ENCODE measurements at regions not wholly inside any gene's neighbourhood (a gene's known extent, or its start where the extent isn't known, plus 50 kb on each side); places are given as distances from the start of the nearest gene placed in this dataset.

DNA sequence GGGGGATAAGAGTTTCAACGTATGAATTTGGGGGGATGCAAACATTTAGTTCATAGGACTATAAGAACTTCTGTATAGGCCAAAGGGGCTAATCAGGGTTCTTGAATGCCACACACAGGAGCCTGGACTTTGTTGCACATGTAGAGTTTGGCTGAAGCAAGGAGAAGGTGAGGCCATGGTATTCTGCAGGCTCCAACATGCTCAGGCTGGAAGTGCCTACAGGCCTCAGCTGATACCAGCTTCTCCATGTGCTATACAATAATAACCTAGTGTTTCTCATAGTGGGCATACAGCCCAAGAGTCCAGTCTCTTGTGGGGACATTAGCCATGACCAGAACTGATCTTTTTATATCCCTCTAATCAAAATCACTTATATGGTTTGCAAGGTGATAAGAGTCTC lies 399.7 kb upstream of the MCTP2 start:
- Histone ChIP-seq H2BK12ac (ENCODE audit: low read depth, low read length) (no peak overlapping the region), H3K4ac (replicated peaks; ENCODE audit: insufficient read length, low read depth, low read length) (no peak overlapping the region), H4K20me1 (replicated peaks in 1 of 2; ENCODE audit: control insufficient read depth in 1 of 2, insufficient read depth in 2 of 2, low read length in 2 of 2) (no peaks in the 10 kb centered on the region), H3K79me2 (ENCODE audit: control insufficient read depth in 1 of 2, insufficient read depth in 2 of 2, low read length in 2 of 2) (no peaks in the 10 kb centered on the region), H2BK120ac (replicated peaks; ENCODE audit: low read depth, low read length) (no peak overlapping the region), H3K4me2 (ENCODE audit: insufficient read depth in 1 of 2, low read depth in 2 of 2, low read length in 2 of 2) (no peak overlapping the region), H3K27me3 (replicated peaks in 1 of 4; ENCODE audit: control insufficient read depth in 3 of 4, extremely low read depth in 1 of 4, insufficient read depth in 3 of 4, low read length in 3 of 4) (no peaks in the 10 kb centered on the region), H3K14ac (ENCODE audit: insufficient read length) (no peak overlapping the region), H2BK20ac (ENCODE audit: low read length) (no peak overlapping the region), H3K9me3 (ENCODE audit: insufficient read depth in 2 of 2, low read depth in 1 of 2, low read length in 1 of 2) (no peaks in the 10 kb centered on the region), H3K23ac (ENCODE audit: insufficient read length) (no peak overlapping the region), H3K79me1 (ENCODE audit: low read depth, low read length) (no peaks in the 10 kb centered on the region), H3K4me3 (ENCODE audit: extremely low read depth in 1 of 4, insufficient read depth in 2 of 4, low read depth in 3 of 4, low read length in 4 of 4) (no peak overlapping the region), H3K23me2 (ENCODE audit: low read depth, low read length) (no peaks in the 10 kb centered on the region), H2AFZ (ENCODE audit: low read length) (no peak overlapping the region), H3K36me3 (ENCODE audit: control insufficient read depth in 2 of 4, insufficient read depth in 4 of 4, low read length in 3 of 4) (no peaks in the 10 kb centered on the region), H3K18ac (ENCODE audit: extremely low read depth, low read length) (no peak overlapping the region), H3K56ac (replicated peaks; ENCODE audit: insufficient read length, low read depth, low read length) (no peak overlapping the region), H3K9ac (replicated peaks in 1 of 4; ENCODE audit: extremely low read depth in 1 of 4, low read depth in 3 of 4, low read length in 3 of 4) (no peak overlapping the region), H2BK15ac (ENCODE audit: low read length) (no peak overlapping the region), H4K8ac (ENCODE audit: extremely low read depth, insufficient read depth, low read length) (no peak overlapping the region), H2AK5ac (ENCODE audit: low read depth, low read length) (no peak overlapping the region), H2BK5ac (ENCODE audit: low read depth, low read length) (no peak overlapping the region), H3K27ac (ENCODE audit: low read depth, low read length) (no peak overlapping the region), H3K4me1 (replicated peaks in 1 of 4; ENCODE audit: control insufficient read depth in 3 of 4, insufficient read depth in 4 of 4, low read length in 3 of 4) (peaks cover 2 to 8% (median 3%) of the 10 kb centered on the region in 4 experiments; a peak in 5 of 7 replicates), H4K5ac (ENCODE audit: insufficient read length, low read depth, low read length) (no peak overlapping the region), H4K91ac (replicated peaks; ENCODE audit: insufficient read length, low read length) (no peak overlapping the region)
- no peak for TF ChIP-seq SP2 (IDR thresholded peaks at IDR 0.05; ENCODE audit: low read length)
- TF ChIP-seq BACH1 (IDR thresholded peaks at IDR 0.05; ENCODE audit: low read length) = no peak
- TF ChIP-seq HDAC2 (IDR thresholded peaks at IDR 0.05; ENCODE audit: borderline replicate concordance in 1 of 2, low read depth in 2 of 2, low read length in 2 of 2) = no peak
- no peak for TF ChIP-seq SIRT6 (IDR thresholded peaks at IDR 0.05; ENCODE audit: low read length)
- TF ChIP-seq FOSL1 (IDR thresholded peaks at IDR 0.05; ENCODE audit: insufficient read depth, low read depth, low read length) = no peak
- TF ChIP-seq EP300 (IDR thresholded peaks at IDR 0.05; ENCODE audit: borderline replicate concordance in 1 of 2, low read depth in 2 of 2, low read length in 2 of 2) = no peak
- TF ChIP-seq GTF2F1 (IDR thresholded peaks at IDR 0.05; ENCODE audit: borderline replicate concordance, low read depth, low read length) = no peak
- no peak for TF ChIP-seq YY1 (IDR thresholded peaks at IDR 0.05; ENCODE audit: low read depth, low read length)
- TF ChIP-seq CBX8 (IDR thresholded peaks at IDR 0.05; ENCODE audit: borderline replicate concordance, low read depth, low read length) = no peak
- FAIRE-seq = no peak
- WGBS, 2 experiments (ENCODE audit: extremely low coverage in 1 of 2, insufficient coverage in 1 of 2, insufficient read length in 1 of 2, insufficient replicate concordance in 2 of 2, low coverage in 1 of 2, low lambda C conversion rate in 2 of 2, missing lambda C conversion rate in 1 of 2) = 89% methylated on average over 1 of the region's 1 CpG; no CpG with 5 or more reads in 1 of the 2 experiments
- no peak for DNase-seq (ENCODE audit: low read depth in 1 of 2, low spot score in 2 of 2)
- POLR2A ChIA-PET (ENCODE audit: partially characterized antibody) = no interaction called here
- CTCF ChIA-PET (ENCODE audit: partially characterized antibody) = interaction anchor here (1.8 kb wide), 1 partner anchor 144 kb away, joined by 5 read pairs; no protein-coding TSS in a partner anchor

Data from H1 (cell line).